Ascending aorta (tissue), 2 donors: ENCODE measurements at regions not wholly inside any gene's neighbourhood (a gene's known extent, or its start where the extent isn't known, plus 50 kb on each side); places are given as distances from the start of the nearest gene placed in this dataset.
"Not testable (repeated sequence)": the region's sequence is repeated elsewhere in the genome, so short reads cannot be mapped to it uniquely, and the experiment has no call there.

Source experiments
- DNase-seq, 2 donors: peaks; one replicate each; pipeline ENCODE4 v3.0.0-alpha.2; 2019; ENCODE audit warnings: low spot score in 2 of 2
- H3K27ac ChIP-seq, 2 donors: fragments of 200-600 bp; sonication (generic); one replicate each; pipeline ENCODE4 v1.5.1; 2016 to 2017; ENCODE audit warnings: mild to moderate bottlenecking in 1 of 2
- H3K27me3 ChIP-seq: fragments of 200-600 bp; sonication (generic); one replicate; pipeline ENCODE4 v1.5.1; 2017
- H3K36me3 ChIP-seq, 2 donors: fragments of 200-600 bp; sonication (generic); one replicate each; pipeline ENCODE4 v1.5.1; 2016
- H3K4me1 ChIP-seq, 2 donors: fragments of 200-600 bp; sonication (generic); one replicate each; pipeline ENCODE4 v1.5.1; 2016 to 2017; ENCODE audit warnings: mild to moderate bottlenecking in 1 of 2
- H3K4me3 ChIP-seq, 2 donors: fragments of 200-600 bp; sonication (generic); one replicate each; pipeline ENCODE4 v1.5.1; 2016 to 2017; ENCODE audit warnings: mild to moderate bottlenecking in 1 of 2
- H3K9me3 ChIP-seq, 2 donors: fragments of 200-600 bp; sonication (generic); one replicate each; pipeline ENCODE4 v1.5.1; 2016
- CTCF ChIP-seq, 3 experiments: fragments of 200-600 bp in 2 of 3; fragments of 450-650 bp in 1 of 3; sonication (generic) in 2 of 3; IDR thresholded peaks; one replicate each; pipeline ENCODE4 v1.5.1; 2016 to 2019; ENCODE audit warnings: antibody characterized with exemption in 3 of 3, mild to moderate bottlenecking in 1 of 3, moderate library complexity in 1 of 3
- intact Hi-C: fragments of 100-400 bp; cut with DNase I; formaldehyde crosslinking; loops from one replicate; pipeline ENCODE4 v1.15.1; 2023

DNA sequence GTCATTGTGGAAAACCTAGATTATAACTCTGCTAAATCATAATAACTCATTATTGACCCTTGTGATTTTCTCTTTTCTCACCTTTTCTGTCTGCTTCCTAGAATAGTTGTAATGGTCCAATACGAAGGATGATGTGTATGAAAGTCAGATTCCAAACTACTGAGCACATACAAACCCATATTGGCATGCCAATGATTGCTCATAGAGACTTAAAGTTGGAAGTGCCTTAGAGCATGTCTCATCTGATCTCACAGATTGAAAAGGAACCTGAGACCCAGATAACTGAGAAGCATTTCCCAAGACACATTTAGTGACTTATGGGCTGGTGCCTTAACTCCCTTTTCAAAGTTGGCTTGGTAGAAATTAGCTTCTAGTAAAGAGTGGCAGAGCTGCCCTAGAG, 594.3 kb downstream of the REEP3 start:
- no peak for DNase-seq
- Histone ChIP-seq H3K36me3 (no peaks in the 10 kb centered on the region), H3K9me3 (no peaks in the 10 kb centered on the region), H3K4me3 (no peak overlapping the region), H3K27ac (no peak overlapping the region), H3K27me3 (no peaks in the 10 kb centered on the region), H3K4me1 (no peaks in the 10 kb centered on the region)
- TF ChIP-seq CTCF (IDR thresholded peaks at IDR 0.05) = no peak
- intact Hi-C loops = no loop called here

- H3K4me3 ChIP-seq = no peak overlapping the region
- no peak for DNase-seq
- intact Hi-C loops = no loop called here
- no peaks in the 10 kb centered on the region for H3K27me3 ChIP-seq
- TF ChIP-seq CTCF (IDR thresholded peaks at IDR 0.05) = peak in 1 of 3 experiments; percentile 46
- H3K36me3 ChIP-seq = no peaks in the 10 kb centered on the region
- no peaks in the 10 kb centered on the region for H3K9me3 ChIP-seq
- H3K4me1 ChIP-seq = no peaks in the 10 kb centered on the region
- no peak overlapping the region for H3K27ac ChIP-seq
Observed at GRCh38 chr10:64115908-64116643, 594.9 kb downstream of the REEP3 start.

GRCh38 chr10:64116707-64117106, 595.5 kb downstream of the REEP3 start:
- intact Hi-C loops = no loop called here
- H3K9me3 ChIP-seq = no peaks in the 10 kb centered on the region
- H3K36me3 ChIP-seq = no peaks in the 10 kb centered on the region
- no peaks in the 10 kb centered on the region for H3K27me3 ChIP-seq
- no peak for TF ChIP-seq CTCF (IDR thresholded peaks at IDR 0.05)
- no peak for DNase-seq
- no peaks in the 10 kb centered on the region for H3K4me1 ChIP-seq
- no peak overlapping the region for H3K4me3 ChIP-seq
- H3K27ac ChIP-seq = no peak overlapping the region

DNA sequence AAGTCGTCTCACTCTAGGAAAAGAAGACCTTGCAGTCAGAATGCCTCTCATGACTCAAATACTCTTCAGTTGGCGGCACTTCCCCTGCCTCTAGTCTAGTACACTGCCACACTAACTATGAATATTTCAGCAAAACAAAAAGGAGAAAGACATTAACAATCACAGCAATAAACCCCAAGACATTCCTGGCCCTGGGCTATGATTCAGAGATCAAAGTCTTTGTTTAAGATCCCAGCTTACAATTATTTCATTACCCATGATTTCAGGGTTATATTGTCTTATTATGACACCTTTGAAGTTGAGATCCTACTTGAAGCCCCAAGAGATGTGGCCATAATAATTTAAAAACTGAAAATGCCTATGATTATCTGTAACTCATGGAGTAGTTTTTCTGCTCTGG, 597.5 kb downstream of the REEP3 start:
- TF ChIP-seq CTCF (IDR thresholded peaks at IDR 0.05) = no peak
- Histone ChIP-seq H3K27ac (no peak overlapping the region), H3K9me3 (no peaks in the 10 kb centered on the region), H3K4me1 (no peaks in the 10 kb centered on the region), H3K4me3 (no peak overlapping the region), H3K36me3 (no peaks in the 10 kb centered on the region), H3K27me3 (no peaks in the 10 kb centered on the region)
- DNase-seq = no peak
- intact Hi-C loops = no loop called here

GRCh38 chr10:64120301-64120980, 599.2 kb downstream of the REEP3 start:
- intact Hi-C loops = not testable (repeated sequence)

GRCh38 chr10:64130152-64130551, 609.0 kb downstream of the REEP3 start:
- no peak overlapping the region for H3K27ac ChIP-seq
- no peaks in the 10 kb centered on the region for H3K36me3 ChIP-seq
- no peaks in the 10 kb centered on the region for H3K9me3 ChIP-seq
- no peak for DNase-seq
- intact Hi-C loops = no loop called here
- H3K4me1 ChIP-seq = no peaks in the 10 kb centered on the region
- no peaks in the 10 kb centered on the region for H3K27me3 ChIP-seq
- H3K4me3 ChIP-seq = no peak overlapping the region
- no peak for TF ChIP-seq CTCF (IDR thresholded peaks at IDR 0.05)

More at GRCh38 chr10:64120301-64120980, 599.2 kb downstream of the REEP3 start:
- not testable (repeated sequence) for H3K36me3 ChIP-seq, H3K9me3 ChIP-seq, DNase-seq, H3K4me3 ChIP-seq, H3K27me3 ChIP-seq, H3K4me1 ChIP-seq, H3K27ac ChIP-seq
